GM20000 (cell line): ENCODE measurements at regions not wholly inside any gene's neighbourhood (a gene's known extent, or its start where the extent isn't known, plus 50 kb on each side); places are given as distances from the start of the nearest gene placed in this dataset.
"Not testable (repeated sequence)": the region's sequence is repeated elsewhere in the genome, so short reads cannot be mapped to it uniquely, and the experiment has no call there.

Experiments used
- DNase-seq: peaks from one replicate; pipeline ENCODE4 v3.0.0; 2012; ENCODE audit warnings: low spot score
- TF ChIP-seq, protein P1 (sequence below): IDR thresholded peaks from 2 replicates; pipeline ENCODE4 v1.5.1; 2012; ENCODE audit warnings: mild to moderate bottlenecking, control low read depth; ENCODE audit errors: extremely low read depth, missing control alignments

DNA sequence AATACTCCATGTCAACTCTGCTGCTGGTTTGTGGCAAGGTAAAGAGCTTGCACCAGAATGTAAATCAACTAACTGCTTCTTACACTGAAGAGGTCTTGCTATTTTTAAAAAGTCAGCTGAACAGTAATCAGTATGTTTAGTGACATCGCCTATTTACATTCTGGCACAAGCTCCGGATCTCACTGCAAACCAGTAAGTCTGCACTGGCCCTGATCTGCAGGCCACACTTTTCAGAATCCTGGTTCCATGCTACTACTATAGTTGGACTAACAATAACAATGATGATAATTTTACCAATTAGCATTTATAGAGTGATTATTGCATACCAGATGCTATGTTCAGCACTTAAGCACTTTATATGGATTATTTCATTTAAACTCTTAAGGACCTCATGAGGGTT, 4792.9 kb upstream of the OR11H1 start:
- not testable (repeated sequence) for DNase-seq

DNA sequence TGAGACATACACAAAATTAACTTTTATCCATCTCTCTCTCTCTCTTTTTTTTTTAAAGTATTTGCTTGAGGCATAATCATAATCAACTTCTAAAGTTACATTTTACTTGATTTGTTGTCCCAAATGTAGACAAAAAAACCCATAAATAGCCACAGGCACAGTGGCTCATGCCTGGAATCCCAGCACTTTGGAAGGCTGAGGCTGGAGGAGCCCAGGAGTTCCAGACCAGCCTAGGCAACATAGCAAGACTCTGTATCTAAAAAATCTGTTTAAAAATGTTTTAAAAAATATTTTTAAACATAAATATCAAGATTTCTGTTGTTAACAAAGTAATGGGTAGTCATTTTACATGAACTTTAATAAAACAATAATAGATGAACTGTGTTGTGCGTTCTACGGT, 4791.1 kb upstream of the OR11H1 start:
- not testable (repeated sequence) for DNase-seq

DNA sequence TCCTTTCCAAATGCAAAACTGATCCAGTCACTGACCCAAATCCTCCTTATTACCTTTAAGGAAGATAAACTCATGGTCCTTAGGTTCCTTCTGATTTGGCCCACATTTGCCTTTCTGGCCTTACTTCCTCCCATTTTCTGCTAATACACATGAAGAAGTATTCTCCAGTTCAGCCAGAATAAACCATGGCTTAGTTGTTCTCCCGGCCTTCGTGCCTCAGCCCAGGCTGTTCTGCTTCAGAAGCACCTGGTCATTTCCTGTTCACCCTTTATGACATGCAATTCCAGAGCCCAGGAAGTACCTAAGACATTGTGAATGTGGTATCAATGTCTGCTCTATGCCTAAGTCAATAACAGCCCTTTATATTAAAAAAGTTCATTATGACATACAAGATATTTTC, 4790.1 kb upstream of the OR11H1 start:
- not testable (repeated sequence) for DNase-seq

DNA sequence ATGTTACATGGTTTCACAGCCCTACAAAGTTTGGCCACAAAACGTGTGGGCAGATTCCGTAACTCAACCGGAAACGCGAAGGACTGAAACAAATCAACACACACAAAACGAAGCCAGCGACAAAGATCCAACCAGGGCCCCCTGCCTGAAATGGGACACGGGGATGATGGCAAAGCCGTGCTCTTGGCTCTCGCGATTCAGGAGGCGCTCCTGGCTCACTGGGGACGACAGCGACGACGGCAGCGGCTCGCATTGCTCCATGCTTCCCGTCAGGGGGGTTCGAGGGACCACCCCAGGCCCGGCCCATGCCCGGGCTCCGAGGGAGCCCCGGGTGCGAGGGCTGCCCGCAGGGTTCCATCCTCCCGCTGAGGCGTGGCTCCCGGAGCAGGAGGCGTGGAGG, 4786.8 kb upstream of the OR11H1 start:
- peak; percentile 18 for DNase-seq
- TF ChIP-seq, protein P1, sequence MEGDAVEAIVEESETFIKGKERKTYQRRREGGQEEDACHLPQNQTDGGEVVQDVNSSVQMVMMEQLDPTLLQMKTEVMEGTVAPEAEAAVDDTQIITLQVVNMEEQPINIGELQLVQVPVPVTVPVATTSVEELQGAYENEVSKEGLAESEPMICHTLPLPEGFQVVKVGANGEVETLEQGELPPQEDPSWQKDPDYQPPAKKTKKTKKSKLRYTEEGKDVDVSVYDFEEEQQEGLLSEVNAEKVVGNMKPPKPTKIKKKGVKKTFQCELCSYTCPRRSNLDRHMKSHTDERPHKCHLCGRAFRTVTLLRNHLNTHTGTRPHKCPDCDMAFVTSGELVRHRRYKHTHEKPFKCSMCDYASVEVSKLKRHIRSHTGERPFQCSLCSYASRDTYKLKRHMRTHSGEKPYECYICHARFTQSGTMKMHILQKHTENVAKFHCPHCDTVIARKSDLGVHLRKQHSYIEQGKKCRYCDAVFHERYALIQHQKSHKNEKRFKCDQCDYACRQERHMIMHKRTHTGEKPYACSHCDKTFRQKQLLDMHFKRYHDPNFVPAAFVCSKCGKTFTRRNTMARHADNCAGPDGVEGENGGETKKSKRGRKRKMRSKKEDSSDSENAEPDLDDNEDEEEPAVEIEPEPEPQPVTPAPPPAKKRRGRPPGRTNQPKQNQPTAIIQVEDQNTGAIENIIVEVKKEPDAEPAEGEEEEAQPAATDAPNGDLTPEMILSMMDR: no peak

DNA sequence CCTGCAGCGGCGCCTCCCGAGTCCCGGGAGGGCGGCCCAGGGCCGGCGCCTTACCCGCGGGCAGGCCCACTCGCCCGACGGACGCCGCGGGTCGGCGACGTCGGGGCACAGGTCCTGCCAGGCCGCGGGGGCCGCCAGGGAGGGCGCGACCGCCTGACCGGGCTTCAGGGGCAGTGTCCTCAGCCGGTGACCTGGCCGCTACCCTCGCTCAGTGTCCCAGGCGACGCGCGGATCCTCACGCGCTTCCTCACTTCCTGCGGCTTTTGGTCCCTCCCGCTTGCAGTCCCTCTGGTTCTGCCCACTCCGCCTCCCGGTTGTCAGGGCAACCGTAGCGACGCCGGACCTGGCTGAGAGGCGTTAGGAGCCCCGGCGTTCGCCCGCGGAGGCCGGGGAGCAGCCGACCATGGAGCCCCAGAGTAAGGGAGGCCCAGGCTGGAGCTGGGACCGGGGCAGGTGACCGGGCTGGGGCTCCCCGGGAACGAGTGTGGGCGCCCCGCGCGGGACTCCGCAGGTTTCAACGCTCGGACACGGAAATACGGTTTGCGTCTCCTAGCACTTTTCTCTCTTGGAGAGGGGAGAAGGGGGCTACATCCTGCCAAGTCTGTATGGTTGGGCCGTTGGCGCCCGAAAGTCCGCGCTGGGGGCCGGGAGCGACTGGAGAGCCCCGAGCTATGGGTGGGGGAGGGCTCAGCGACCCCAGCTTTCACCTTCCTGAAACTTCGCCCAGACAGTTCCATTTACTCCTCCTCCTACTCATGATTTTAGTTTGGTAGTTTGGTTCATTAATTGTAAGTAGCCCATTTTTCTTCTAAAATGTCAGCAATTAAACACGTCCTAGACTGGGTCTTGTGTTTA, 4786.0 kb upstream of the OR11H1 start:
- DNase-seq: peak; percentile 51

DNA sequence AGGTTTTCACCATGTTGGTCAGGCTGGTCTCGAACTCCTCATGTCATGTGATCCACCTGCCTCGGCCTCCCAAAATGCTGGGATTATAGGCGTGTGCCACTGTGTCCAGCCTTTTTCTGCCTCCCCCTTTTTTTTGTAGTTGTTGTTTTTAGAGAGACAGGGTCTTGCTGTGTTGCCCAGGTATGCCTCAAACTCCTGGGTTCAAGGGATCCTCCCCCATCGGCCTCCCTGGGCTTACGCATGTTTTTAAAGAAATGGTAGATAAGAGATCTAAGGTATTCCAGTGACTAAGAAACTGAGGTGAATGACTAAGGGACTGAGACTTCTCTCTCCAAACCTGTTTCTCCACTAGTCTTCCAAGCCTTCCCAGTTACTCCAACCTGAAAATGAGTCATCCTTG, 4781.6 kb upstream of the OR11H1 start:
- DNase-seq: not testable (repeated sequence)

DNA sequence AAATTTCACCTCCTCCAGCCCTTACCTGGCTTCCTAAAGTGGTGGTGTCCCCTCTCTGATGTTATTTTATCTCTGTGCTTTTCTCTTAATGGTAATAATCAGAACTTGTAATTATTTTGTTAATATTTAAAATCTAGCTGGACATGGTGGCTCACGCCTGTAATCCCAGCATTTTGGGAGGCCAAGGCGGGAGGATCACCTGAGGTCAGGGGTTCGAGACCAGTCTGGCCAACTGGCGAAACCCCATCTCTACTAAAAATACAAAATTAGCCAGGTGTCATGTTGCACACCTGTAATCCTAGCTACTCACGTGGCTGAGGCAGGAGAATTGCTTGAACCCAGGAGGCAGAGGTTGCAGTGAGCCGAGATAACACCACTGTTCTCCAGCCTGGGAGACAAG, 4780.8 kb upstream of the OR11H1 start:
- not testable (repeated sequence) for DNase-seq

DNA sequence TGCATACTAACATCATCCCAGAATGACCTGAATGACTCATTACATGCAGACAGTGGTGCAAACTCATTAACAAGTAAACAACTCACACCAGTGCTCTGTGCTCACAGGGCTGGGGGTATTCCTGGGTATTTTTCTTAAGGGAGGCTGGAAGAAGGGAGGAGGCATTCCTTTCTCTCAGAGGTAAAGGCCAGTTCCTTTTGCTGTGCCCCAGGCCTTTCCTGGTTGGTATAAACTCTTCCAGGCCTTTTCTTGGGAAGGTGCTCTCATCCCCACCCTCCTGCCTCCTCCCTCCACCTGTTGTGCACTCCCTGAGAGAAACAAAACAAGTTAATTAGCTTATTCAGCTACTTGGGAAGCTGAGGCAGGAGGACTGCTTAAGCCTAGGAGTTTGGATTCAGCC, 4779.2 kb upstream of the OR11H1 start:
- not testable (repeated sequence) for DNase-seq

DNA sequence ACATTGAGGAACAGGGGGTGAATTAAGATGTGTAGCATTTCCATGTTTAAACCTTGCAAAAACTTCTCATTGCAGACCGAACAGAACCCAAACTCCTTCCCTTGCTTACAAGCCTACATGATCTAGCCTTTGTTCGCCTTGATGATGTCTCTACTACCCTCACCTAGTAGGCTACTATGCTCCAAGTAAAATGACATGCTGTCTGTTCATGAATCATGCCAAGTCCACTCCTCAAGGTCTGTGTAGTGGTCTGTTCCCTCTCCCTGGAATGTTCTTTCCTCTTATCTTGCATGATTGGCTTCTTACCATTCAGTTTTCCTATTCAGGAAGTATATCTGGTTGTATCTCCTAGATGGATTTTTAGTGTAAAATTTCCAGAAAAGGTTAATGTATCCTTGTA, 4778.6 kb upstream of the OR11H1 start:
- not testable (repeated sequence) for DNase-seq

DNA sequence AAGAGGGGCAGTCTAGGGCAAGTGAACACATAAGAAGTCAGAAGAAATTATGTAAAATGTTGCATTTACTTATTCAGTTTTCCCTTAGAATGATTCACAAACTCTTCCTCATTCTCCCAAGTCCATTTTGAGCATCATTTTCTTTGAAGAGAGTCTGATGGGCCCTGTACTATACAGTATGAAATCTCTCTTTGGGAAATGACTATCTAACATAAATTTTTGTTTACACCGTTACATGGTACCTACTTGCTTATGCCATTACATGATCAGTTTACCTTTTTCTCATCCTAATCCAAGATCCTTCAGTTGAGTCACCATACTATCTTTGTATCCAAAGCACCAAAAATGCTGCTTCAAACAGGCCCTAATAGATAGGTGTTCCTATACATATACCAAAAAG, 4774.4 kb upstream of the OR11H1 start:
- DNase-seq: not testable (repeated sequence)

DNA sequence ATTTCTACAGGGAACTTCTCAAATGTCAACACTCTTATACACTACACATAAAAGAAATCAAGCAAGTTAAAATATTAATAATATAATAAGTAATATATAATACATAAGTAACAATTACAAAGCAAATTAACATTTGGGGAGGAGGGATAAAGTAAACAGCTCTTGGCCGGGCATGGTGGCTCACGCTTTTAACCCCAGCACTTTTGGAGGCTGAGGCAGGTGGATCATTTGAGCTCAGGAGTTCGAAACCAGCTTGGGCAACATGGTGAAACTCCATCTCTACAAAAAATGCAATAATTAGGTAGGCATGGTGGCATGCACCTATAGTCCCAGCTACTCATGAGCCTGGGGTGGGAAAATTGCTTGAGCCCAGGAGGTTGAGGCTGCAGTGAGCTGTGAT, 4772.6 kb upstream of the OR11H1 start:
- not testable (repeated sequence) for DNase-seq

DNA sequence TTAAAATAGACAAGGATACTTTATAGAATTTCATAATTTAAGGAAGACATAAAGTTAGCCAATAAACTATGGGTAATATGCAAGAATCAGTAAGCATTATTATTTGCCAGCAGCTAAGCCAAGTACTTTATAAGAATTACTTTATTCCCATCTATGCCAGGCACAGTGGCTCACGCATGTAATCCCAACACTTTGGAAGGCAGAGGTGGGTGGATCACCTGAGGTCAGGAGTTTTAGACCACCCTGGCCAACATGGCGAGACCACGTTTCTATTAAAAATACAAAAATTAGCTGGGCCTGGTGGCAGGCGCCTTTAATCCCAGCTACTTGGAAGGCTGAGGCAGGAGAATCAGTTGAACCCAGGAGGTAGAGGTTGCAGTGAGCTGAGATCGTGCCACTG, 4767.6 kb upstream of the OR11H1 start:
- not testable (repeated sequence) for DNase-seq

DNA sequence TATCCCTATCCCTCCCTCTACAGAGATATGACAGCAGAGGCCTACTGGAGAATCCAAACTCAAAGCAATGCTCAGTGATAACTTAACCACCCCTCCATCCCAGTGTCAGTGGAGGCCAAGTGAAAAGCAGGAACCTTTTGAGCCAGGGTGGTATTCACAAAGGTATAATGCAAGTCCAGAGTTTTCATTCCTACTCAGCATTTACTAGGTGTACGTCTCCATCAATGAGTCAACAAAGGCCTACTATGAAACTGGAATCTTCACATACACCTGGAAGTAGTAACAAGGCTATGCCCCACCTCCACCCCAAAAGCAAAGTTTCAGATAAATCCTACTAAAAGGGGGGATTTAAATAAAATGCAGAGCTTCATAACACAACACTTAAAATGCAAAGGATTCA, 4761.7 kb upstream of the OR11H1 start:
- not testable (repeated sequence) for DNase-seq

DNA sequence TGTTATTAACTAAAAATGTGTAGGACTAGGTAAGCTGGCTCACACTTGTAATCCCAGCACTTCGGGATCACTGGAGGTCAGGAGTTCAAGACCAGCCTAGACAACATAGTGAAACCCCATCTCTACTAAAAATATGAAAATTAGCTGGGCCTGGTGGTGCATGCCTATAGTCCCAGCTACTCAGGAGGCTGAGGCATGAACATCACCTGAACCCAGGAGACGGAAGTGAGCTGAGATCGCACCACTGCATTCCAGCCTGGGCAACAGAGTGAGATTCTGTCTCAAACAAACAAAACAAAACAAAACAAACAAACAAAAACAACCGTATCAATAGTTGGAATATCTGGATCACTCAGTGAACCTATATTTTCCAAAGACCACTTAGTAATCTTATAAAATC, 4759.1 kb upstream of the OR11H1 start:
- not testable (repeated sequence) for DNase-seq

DNA sequence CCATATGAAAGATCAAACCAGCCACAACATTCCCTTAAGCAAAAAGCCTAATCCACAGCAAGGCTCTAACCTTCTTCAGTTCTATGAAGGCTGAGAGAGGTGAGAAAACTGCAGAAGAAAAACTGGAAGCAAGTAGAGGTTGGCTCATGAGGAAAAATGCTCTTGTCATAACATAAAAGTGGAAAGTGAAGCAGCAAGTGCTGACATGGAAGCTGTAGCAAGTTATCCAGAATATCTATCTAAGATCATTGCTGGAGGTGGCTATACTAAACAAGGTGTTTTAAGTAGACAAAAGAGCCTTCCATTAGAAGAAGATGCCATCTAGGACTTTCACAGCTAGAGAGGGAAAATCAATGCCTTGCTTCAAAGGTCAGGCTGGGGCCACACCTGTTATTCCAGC, 4756.2 kb upstream of the OR11H1 start:
- DNase-seq: not testable (repeated sequence)

DNA sequence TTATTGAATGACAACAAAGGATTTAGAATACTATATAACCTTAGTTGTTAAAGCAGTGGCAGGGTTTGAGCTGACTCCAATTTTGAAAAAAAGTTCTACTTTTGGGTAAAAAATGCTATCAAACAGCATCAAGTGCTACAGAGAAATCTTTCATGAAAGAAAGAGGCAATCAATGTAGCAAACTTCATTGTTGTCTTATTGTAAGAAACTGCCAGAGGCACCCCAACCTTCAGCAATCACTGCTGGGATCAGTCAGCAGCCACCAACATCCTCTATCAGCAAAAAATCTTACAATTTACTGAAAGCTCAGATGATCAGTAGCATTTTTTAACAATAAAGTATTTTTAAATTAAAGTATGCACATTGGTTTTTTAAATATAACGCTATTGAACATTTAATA, 4754.7 kb upstream of the OR11H1 start:
- DNase-seq: not testable (repeated sequence)

DNA sequence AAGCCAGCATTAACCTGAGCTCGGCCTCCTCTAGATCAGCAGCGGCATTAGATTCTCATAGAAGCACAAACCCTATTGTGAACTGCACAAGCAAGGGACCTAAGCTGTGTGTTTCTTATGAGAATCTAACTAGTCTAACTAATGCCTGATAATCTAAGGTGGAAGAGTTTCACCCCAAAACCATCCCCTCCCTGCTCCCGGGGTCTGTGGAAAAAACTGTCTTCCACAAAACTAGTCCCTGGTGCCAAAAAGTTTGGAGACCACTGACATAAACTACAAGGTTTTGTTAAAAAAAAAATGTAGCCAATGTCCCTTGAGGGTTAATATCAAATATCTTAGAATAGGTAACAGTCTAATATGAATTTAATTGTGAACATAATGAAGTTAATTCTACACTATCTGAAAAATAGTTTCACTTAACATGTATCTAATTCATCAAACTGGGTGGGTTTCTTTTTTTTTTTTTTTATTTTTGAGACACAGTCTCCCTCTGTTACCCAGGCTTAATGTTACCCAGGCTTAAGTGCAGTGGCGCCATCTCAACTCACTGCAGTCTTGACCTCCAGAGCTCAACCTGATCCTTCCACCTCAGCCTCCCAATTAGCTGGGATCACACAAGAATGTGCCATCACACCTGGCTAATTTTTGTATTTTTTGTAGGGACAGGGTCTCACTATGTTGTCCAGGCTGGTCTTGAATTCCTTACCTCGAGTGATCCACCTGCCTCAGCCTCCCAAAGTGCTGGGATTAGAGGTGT, 4752.2 kb upstream of the OR11H1 start:
- not testable (repeated sequence) for DNase-seq

DNA sequence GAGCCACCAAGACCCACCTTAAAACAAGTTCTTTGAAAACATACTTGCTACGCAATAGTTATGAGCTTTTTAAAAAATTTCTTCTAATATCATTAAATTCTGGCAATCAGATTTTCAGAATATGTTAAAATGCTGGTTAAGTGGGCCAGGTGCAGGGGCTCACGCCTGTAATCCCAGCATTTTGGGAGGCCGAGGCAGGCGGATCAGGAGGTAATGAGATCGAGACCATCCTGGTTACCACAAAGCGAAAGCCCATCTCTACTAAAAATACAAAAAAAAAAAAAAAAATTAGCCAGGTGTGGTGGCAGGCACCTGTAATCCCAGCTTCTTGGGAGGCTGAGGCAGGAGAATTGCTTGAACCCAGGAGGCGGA, 4751.6 kb upstream of the OR11H1 start:
- not testable (repeated sequence) for DNase-seq

DNA sequence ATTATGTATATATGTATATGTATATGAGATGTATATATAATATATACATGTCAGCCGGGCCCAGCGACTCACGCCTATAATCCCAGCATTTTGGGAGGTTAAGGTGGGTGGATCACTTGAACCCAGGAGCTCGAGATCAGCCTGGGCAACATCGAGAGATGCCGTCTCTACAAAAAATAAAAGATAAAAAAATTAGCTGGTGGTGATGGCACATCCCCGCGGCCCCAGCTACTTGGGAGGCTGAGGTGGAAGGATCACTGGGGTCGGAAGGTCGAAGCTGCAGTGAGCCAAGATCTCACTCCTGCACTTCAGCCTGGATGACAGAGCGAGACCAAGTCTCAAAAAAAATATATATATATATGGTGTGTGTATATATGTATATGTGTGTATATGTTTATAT, 4750.3 kb upstream of the OR11H1 start:
- DNase-seq: not testable (repeated sequence)
